HEK293 (cell line): ENCODE measurements at regions not wholly inside any gene's neighbourhood (a gene's known extent, or its start where the extent isn't known, plus 50 kb on each side); places are given as distances from the start of the nearest gene placed in this dataset.

Experiments used
- CTCF ChIA-PET: fragments of 350-600 bp; formaldehyde crosslinking; extraction: SDS; loops from one replicate; lab custom pipeline; 2021; ENCODE audit warnings: antibody characterized with exemption; lab: Yijun Ruan, JAX
- POLR2A ChIA-PET: fragments of 300-600 bp; formaldehyde crosslinking; extraction: SDS; loops from one replicate; lab custom pipeline; 2020; ENCODE audit warnings: antibody characterized with exemption, inconsistent platforms; lab: Yijun Ruan, JAX
- H3K27ac ChIP-seq: fragments of 200-500 bp; sonication (Bioruptor generic); 2 replicates; pipeline ENCODE4 v1.5.1; 2014; ENCODE audit warnings: low read depth, low read length, control low read depth, inconsistent platforms; ENCODE audit errors: extremely low read depth
- H3K36me3 ChIP-seq, 2 experiments: fragments of 200-500 bp in 1 of 2; sonication (Bioruptor generic) in 1 of 2; 1 replicate in 1 of 2; 2 replicates in 1 of 2; pipeline ENCODE4 v1.5.1; 2014 to 2017; ENCODE audit warnings: inconsistent platforms in 2 of 2, low read length in 2 of 2; ENCODE audit not compliant: control insufficient read depth in 2 of 2, insufficient read depth in 1 of 2
- H3K4me1 ChIP-seq: fragments of 200-500 bp; sonication (Bioruptor generic); 2 replicates; pipeline ENCODE4 v1.5.1; 2014; ENCODE audit warnings: mild to moderate bottlenecking, low read length, inconsistent platforms; ENCODE audit not compliant: control insufficient read depth, insufficient read depth
- H3K4me3 ChIP-seq: 2 replicates; pipeline ENCODE4 v1.5.1; 2011; ENCODE audit warnings: low read depth, mild to moderate bottlenecking, control low read depth, low read length, moderate library complexity
- H3K9me3 ChIP-seq: fragments of 200-500 bp; sonication (Bioruptor generic); 2 replicates; pipeline ENCODE4 v1.5.1; 2014; ENCODE audit warnings: low read depth, low read length, inconsistent platforms; ENCODE audit not compliant: control insufficient read depth, insufficient read depth
- ATF2 ChIP-seq: fragments of 450-650 bp; formaldehyde crosslinking; IDR thresholded peaks from 2 replicates; pipeline ENCODE4 v1.5.1; 2016; ENCODE audit warnings: missing biosample characterization, missing genetic modification characterization, low read depth
- GLI2 ChIP-seq: fragments of 450-650 bp; formaldehyde crosslinking; IDR thresholded peaks from 2 replicates; pipeline ENCODE4; 2017; ENCODE audit warnings: missing biosample characterization, missing genetic modification characterization, low read depth, borderline replicate concordance
- KLF1 ChIP-seq: fragments of 450-650 bp; formaldehyde crosslinking; IDR thresholded peaks from 2 replicates; pipeline ENCODE4 v1.5.1; 2016; ENCODE audit warnings: missing biosample characterization, missing genetic modification characterization
- KLF17 ChIP-seq: fragments of 450-650 bp; formaldehyde crosslinking; IDR thresholded peaks from 2 replicates; pipeline ENCODE4 v1.5.1; 2016; ENCODE audit warnings: missing biosample characterization, missing genetic modification characterization
- KLF8 ChIP-seq: fragments of 450-650 bp; formaldehyde crosslinking; IDR thresholded peaks from 2 replicates; pipeline ENCODE4 v1.5.1; 2016; ENCODE audit warnings: missing biosample characterization, missing genetic modification characterization
- MEIS1 ChIP-seq: sonication (generic); formaldehyde crosslinking; IDR thresholded peaks from 2 replicates; pipeline ENCODE4 v1.8.1; 2022; ENCODE audit warnings: missing genetic modification reagents, mild to moderate bottlenecking, borderline replicate concordance
- TRIM28 ChIP-seq: IDR thresholded peaks from 2 replicates; pipeline ENCODE4 v1.6.1; 2011; ENCODE audit warnings: low read length, control low read depth, borderline replicate concordance
- ZBTB17 ChIP-seq: fragments of 450-650 bp; formaldehyde crosslinking; IDR thresholded peaks from 2 replicates; pipeline ENCODE4 v1.5.1; 2016; ENCODE audit warnings: missing biosample characterization, missing genetic modification characterization
- ZNF248 ChIP-seq: fragments of 450-650 bp; formaldehyde crosslinking; IDR thresholded peaks from 2 replicates; pipeline ENCODE4 v1.5.1; 2017; ENCODE audit warnings: missing biosample characterization, missing genetic modification characterization
- ZNF292 ChIP-seq: fragments of 450-650 bp; formaldehyde crosslinking; IDR thresholded peaks from 2 replicates; pipeline ENCODE4 v1.5.1; 2016; ENCODE audit warnings: low read depth, missing biosample characterization, missing genetic modification characterization, borderline replicate concordance
- ZNF324 ChIP-seq: fragments of 450-650 bp; formaldehyde crosslinking; IDR thresholded peaks from 2 replicates; pipeline ENCODE4 v1.5.1; 2016; ENCODE audit warnings: missing biosample characterization, missing genetic modification characterization
- ZNF335 ChIP-seq: fragments of 450-650 bp; formaldehyde crosslinking; conservative IDR thresholded peaks from 2 replicates; pipeline ENCODE4 v1.5.1; 2016; ENCODE audit warnings: missing biosample characterization, missing genetic modification characterization
- ZNF624 ChIP-seq: fragments of 450-650 bp; formaldehyde crosslinking; IDR thresholded peaks from 2 replicates; pipeline ENCODE4 v1.5.1; 2017; ENCODE audit warnings: missing biosample characterization, missing genetic modification characterization
- TF ChIP-seq, protein P1 (sequence below): fragments of 450-650 bp; formaldehyde crosslinking; optimal IDR thresholded peaks from 2 replicates; pipeline ENCODE3; 2016; ENCODE audit warnings: missing biosample characterization, mild to moderate bottlenecking, missing genetic modification characterization
- TF ChIP-seq, protein P2 (sequence below): fragments of 450-650 bp; formaldehyde crosslinking; IDR thresholded peaks from 2 replicates; pipeline ENCODE4 v1.5.1; 2016; ENCODE audit warnings: missing biosample characterization, missing genetic modification characterization
- TF ChIP-seq, protein P3 (sequence below): fragments of 450-650 bp; formaldehyde crosslinking; IDR thresholded peaks from 2 replicates; pipeline ENCODE4 v1.5.1; 2016; ENCODE audit warnings: missing biosample characterization, missing genetic modification characterization

DNA sequence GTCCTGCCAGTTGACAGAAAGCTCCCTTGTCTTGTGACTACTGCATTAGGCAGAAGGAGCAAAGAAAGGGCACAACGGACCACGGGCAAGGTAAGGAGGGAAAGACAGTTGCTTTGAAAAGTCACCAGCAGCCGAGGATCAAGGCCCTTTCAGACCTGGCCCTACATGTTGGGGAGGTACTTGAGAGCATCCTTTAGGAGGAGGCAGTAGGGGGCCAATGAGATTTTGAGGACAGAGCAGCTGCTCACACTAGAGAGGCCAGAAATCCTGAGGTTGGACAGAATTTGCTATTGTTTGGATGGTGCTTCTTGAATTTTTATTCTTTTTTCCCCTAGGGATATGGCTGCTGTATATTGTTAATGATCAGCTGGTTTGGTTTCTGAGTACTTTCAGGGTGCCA is 135.5 kb upstream of the PZP start:
- TF ChIP-seq ZBTB17 (no peak), TRIM28 (no peak), ZNF248 (tag by site-specific recombination) (no peak), ATF2 (no peak), ZNF335 (no peak)
- TF ChIP-seq, protein P1, sequence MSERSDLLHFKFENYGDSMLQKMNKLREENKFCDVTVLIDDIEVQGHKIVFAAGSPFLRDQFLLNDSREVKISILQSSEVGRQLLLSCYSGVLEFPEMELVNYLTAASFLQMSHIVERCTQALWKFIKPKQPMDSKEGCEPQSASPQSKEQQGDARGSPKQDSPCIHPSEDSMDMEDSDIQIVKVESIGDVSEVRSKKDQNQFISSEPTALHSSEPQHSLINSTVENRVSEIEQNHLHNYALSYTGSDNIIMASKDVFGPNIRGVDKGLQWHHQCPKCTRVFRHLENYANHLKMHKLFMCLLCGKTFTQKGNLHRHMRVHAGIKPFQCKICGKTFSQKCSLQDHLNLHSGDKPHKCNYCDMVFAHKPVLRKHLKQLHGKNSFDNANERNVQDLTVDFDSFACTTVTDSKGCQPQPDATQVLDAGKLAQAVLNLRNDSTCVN (tag by site-specific recombination), result no peak
- H3K36me3 ChIP-seq, result no peaks in the 10 kb centered on the region
- no peaks in the 10 kb centered on the region for H3K4me1 ChIP-seq
- no peak overlapping the region for H3K27ac ChIP-seq
- H3K9me3 ChIP-seq, result no peaks in the 10 kb centered on the region
- no peak overlapping the region for H3K4me3 ChIP-seq
- POLR2A ChIA-PET, result no interaction called here
- CTCF ChIA-PET, result interaction anchor here (5.9 kb wide), 1 partner anchor 13 kb away, joined by 50 read pairs; no protein-coding TSS in a partner anchor

DNA sequence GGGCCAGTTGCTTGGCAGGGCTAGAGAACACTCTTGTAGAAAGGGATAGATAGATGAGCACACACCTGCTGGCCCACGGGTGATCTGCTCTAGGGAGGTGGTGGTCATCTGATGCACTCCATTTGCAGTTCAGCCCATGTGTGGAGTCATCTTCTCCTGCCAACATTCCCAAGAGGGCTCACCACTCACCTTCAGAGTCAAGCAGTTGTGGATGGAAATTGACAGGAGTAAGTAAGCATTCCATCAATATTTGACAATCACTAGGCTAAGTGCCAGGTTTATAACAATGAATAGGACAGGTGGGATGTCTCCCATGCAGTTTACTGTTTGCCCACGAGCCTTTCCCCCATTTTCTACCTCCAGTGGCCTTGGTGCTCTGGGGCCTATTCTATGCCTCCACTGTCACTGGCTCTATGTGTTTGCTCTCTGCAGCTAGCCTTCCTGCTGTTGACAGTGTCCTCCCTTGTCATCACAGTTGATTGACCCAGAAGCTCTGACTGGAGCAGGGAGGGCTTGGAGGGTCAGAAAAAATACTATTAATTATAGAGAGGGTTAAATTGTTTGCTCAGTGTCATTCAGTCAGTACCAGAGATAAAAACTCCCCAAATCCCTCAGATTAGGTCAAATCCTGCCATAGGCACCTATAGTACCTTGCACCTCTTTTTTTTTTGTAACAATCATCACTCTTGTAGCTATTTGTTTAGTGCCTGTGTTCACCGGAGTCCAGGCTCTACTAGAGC is 134.6 kb upstream of the PZP start:
- Histone ChIP-seq H3K4me1 (no peaks in the 10 kb centered on the region), H3K4me3 (no peak overlapping the region), H3K27ac (no peak overlapping the region), H3K9me3 (no peaks in the 10 kb centered on the region), H3K36me3 (no peaks in the 10 kb centered on the region)
- ChIA-PET CTCF (interaction anchor here (1.4 to 5.9 kb wide), 2 partner anchors 10 to 12 kb away, joined by 3 to 50 read pairs; no protein-coding TSS in a partner anchor), POLR2A (no interaction called here)
- TF ChIP-seq ZNF324 (no peak), ZNF292 (tag by site-specific recombination) (no peak), MEIS1 (no peak)

DNA sequence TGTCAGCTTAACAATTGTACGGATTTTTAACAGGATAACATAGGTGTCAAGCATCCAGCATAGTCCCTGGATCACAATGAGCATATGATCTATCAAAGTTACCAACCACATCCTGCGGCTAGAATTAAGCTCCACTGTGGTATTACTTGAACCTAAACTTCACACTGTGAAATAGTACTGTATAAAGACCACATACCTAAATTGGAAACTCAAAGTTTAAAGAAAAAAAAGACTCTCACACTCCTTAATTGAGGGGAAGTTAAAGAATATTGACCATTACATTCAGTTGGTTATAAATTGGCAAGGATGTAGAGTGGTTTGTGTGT is 133.0 kb upstream of the PZP start:
- CTCF ChIA-PET, result interaction anchor here (0.7 to 5.9 kb wide), 4 partner anchors 8 to 358 kb away, joined by 3 to 50 read pairs (median 4); no protein-coding TSS in a partner anchor
- POLR2A ChIA-PET, result no interaction called here
- H3K9me3 ChIP-seq, result no peaks in the 10 kb centered on the region
- H3K4me3 ChIP-seq, result no peak overlapping the region
- H3K4me1 ChIP-seq, result no peaks in the 10 kb centered on the region
- TF ChIP-seq KLF1 (tag by site-specific recombination) (no peak), ZNF624 (tag by site-specific recombination) (no peak), GLI2 (tag by site-specific recombination) (no peak), ZBTB17 (no peak), KLF8 (tag by site-specific recombination) (no peak), KLF17 (tag by site-specific recombination) (no peak)
- TF ChIP-seq, protein P2, sequence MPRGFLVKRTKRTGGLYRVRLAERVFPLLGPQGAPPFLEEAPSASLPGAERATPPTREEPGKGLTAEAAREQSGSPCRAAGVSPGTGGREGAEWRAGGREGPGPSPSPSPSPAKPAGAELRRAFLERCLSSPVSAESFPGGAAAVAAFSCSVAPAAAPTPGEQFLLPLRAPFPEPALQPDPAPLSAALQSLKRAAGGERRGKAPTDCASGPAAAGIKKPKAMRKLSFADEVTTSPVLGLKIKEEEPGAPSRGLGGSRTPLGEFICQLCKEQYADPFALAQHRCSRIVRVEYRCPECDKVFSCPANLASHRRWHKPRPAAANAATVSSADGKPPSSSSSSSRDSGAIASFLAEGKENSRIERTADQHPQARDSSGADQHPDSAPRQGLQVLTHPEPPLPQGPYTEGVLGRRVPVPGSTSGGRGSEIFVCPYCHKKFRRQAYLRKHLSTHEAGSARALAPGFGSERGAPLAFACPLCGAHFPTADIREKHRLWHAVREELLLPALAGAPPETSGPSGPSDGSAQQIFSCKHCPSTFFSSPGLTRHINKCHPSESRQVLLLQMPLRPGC (tag by site-specific recombination), result no peak
- TF ChIP-seq, protein P3, sequence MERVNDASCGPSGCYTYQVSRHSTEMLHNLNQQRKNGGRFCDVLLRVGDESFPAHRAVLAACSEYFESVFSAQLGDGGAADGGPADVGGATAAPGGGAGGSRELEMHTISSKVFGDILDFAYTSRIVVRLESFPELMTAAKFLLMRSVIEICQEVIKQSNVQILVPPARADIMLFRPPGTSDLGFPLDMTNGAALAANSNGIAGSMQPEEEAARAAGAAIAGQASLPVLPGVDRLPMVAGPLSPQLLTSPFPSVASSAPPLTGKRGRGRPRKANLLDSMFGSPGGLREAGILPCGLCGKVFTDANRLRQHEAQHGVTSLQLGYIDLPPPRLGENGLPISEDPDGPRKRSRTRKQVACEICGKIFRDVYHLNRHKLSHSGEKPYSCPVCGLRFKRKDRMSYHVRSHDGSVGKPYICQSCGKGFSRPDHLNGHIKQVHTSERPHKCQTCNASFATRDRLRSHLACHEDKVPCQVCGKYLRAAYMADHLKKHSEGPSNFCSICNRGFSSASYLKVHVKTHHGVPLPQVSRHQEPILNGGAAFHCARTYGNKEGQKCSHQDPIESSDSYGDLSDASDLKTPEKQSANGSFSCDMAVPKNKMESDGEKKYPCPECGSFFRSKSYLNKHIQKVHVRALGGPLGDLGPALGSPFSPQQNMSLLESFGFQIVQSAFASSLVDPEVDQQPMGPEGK (tag by site-specific recombination), result no peak
- H3K36me3 ChIP-seq, result no peaks in the 10 kb centered on the region
- no peak overlapping the region for H3K27ac ChIP-seq
